T-cell (primary cell): ENCODE measurements at regions not wholly inside any gene's neighbourhood (a gene's known extent, or its start where the extent isn't known, plus 50 kb on each side); places are given as distances from the start of the nearest gene placed in this dataset.

Experiments
- ATAC-seq, 4 experiments: fragments of 200-7000 bp in 3 of 4; fragments of 150-1000 bp in 1 of 4; cut with Tn5 transposase; replicated peaks in 1 of 4; 1 replicate in 3 of 4; 2 replicates in 1 of 4; pipeline ENCODE4 v1.10.0; 2021; ENCODE audit warnings: moderate library complexity in 3 of 4, mild to moderate bottlenecking in 2 of 4, moderate number of reproducible peaks in 1 of 4
- CTCF ChIA-PET, 2 donors: fragments of 300-600 bp; sonication (Branson Sonifier 250); formaldehyde crosslinking; loops; one replicate each; lab custom pipeline; 2022; ENCODE audit warnings: antibody characterized with exemption in 2 of 2; lab: Charles Lee
- POLR2A ChIA-PET, 2 donors: fragments of 300-600 bp; sonication (Branson Sonifier 250); formaldehyde crosslinking; loops; one replicate each; lab custom pipeline; 2022; ENCODE audit warnings: antibody characterized with exemption in 2 of 2; lab: Charles Lee
- DNase-seq, 35 experiments: peaks; one replicate each; pipeline versions ENCODE4 v3.0.0 to v3.0.0-alpha.2; 2013 to 2023
- H3K27ac ChIP-seq: one replicate; pipeline ENCODE4 v1.5.1; 2013; ENCODE audit warnings: low read length
- H3K27me3 ChIP-seq, 2 experiments: replicated peaks in 1 of 2; 1 replicate in 1 of 2; 2 replicates in 1 of 2; pipeline versions ENCODE4 v1.6.1 to v1.7.0; 2013; ENCODE audit warnings: low read length in 1 of 2, mixed read lengths in 1 of 2; ENCODE audit not compliant: control insufficient read depth in 2 of 2, insufficient read depth in 2 of 2; ENCODE audit errors: extremely low read depth in 1 of 2
- H3K36me3 ChIP-seq, 2 donors: 1 replicate in 1 of 2; 2 replicates in 1 of 2; pipeline versions ENCODE4 v1.6.1 to v1.7.0; 2013; ENCODE audit warnings: low read length in 1 of 2; ENCODE audit not compliant: control insufficient read depth in 2 of 2, insufficient read depth in 1 of 2; ENCODE audit errors: extremely low read depth in 1 of 2
- H3K4me1 ChIP-seq, 2 experiments: 1 replicate in 1 of 2; 2 replicates in 1 of 2; pipeline versions ENCODE4 v1.6.1 to v1.7.0; 2013; ENCODE audit warnings: low read length in 2 of 2, mixed read lengths in 1 of 2; ENCODE audit not compliant: insufficient read depth in 2 of 2, control insufficient read depth in 1 of 2; ENCODE audit errors: extremely low read depth in 1 of 2
- H3K4me3 ChIP-seq, 2 donors: 1 replicate in 1 of 2; 2 replicates in 1 of 2; pipeline versions ENCODE4 v1.5.1 to v1.7.0; 2013; ENCODE audit warnings: mild to moderate bottlenecking in 2 of 2, low read length in 1 of 2, moderate library complexity in 1 of 2; ENCODE audit not compliant: control insufficient read depth in 1 of 2; ENCODE audit errors: extremely low read depth in 1 of 2
- H3K9me3 ChIP-seq: 2 replicates; pipeline ENCODE4 v1.7.0; 2013
- H3K27ac Mint-ChIP-seq, 2 donors: one replicate each; pipeline ENCODE4 v1.8.0; 2020 to 2021; ENCODE audit warnings: mild to moderate bottlenecking in 2 of 2, mixed read lengths in 2 of 2
- H3K27me3 Mint-ChIP-seq, 2 donors: one replicate each; pipeline ENCODE4 v1.8.0; 2021 to 2022; ENCODE audit warnings: mixed read lengths in 2 of 2
- H3K36me3 Mint-ChIP-seq: one replicate; pipeline ENCODE4 v1.8.0; 2021; ENCODE audit warnings: mixed read lengths
- H3K4me1 Mint-ChIP-seq, 3 donors: one replicate each; pipeline ENCODE4 v1.8.0; 2020 to 2022; ENCODE audit warnings: mixed read lengths in 3 of 3, mild to moderate bottlenecking in 1 of 3
- H3K4me3 Mint-ChIP-seq, 3 donors: one replicate each; pipeline ENCODE4 v1.8.0; 2020 to 2022; ENCODE audit warnings: mild to moderate bottlenecking in 3 of 3, mixed read lengths in 3 of 3, moderate library complexity in 3 of 3
- H3K9me3 Mint-ChIP-seq, 3 donors: one replicate each; pipeline ENCODE4 v1.8.0; 2020 to 2022; ENCODE audit warnings: mixed read lengths in 3 of 3
- WGBS: methylation state at CpG from one replicate; pipeline ENCODE4 v1.1.5; 2013; ENCODE audit warnings: missing lambda C conversion rate; ENCODE audit not compliant: insufficient coverage; 5-methylcytosine and 5-hydroxymethylcytosine counted together

DNA sequence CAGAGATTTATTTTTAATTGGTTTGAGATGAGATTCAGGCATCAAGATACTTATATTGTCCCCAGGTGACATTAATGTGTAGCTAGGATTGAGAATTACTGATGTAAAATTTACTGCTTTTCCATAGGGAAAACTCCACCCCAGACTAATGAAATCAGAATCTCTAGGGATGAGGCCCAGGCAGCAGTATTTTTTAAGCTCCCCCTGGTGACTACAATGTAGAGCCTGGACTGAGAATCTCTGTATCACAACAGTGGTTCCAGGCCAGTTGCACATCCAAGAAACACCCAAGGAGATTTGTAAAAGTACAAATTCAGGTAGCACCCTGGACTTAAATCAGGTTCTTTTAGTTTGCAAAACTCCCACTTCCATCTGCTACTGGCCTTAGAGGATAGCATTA is 185.7 kb downstream of the MARCHF11 start:
- Mint-ChIP-seq H3K4me1 (no peaks in the 10 kb centered on the region), H3K27ac (no peak overlapping the region), H3K27me3 (no peaks in the 10 kb centered on the region), H3K36me3 (no peaks in the 10 kb centered on the region), H3K4me3 (no peak overlapping the region), H3K9me3 (peaks cover 26 to 41% (median 27%) of the 10 kb centered on the region in 3 donors)
- no peak overlapping the region for H3K4me3 ChIP-seq
- no peak overlapping the region for H3K27ac ChIP-seq
- POLR2A ChIA-PET, result no interaction called here
- no peaks in the 10 kb centered on the region for H3K4me1 ChIP-seq
- no peaks in the 10 kb centered on the region for H3K36me3 ChIP-seq
- H3K27me3 ChIP-seq, result no peaks in the 10 kb centered on the region
- DNase-seq (no peak), ATAC-seq (no peak)
- H3K9me3 ChIP-seq, result no peaks in the 10 kb centered on the region
- CTCF ChIA-PET, result no interaction called here

- ATAC-seq (no peak), DNase-seq (no peak)
- ChIA-PET POLR2A (no interaction called here), CTCF (no interaction called here)
- Histone ChIP-seq H3K27ac (no peak overlapping the region), H3K9me3 (no peaks in the 10 kb centered on the region), H3K4me3 (no peak overlapping the region), H3K27me3 (no peaks in the 10 kb centered on the region), H3K36me3 (no peaks in the 10 kb centered on the region), H3K4me1 (no peaks in the 10 kb centered on the region)
- Mint-ChIP-seq H3K4me3 (no peak overlapping the region), H3K4me1 (no peaks in the 10 kb centered on the region), H3K9me3 (peaks cover 24 to 42% (median 27%) of the 10 kb centered on the region in 3 donors), H3K27ac (no peak overlapping the region), H3K36me3 (no peaks in the 10 kb centered on the region), H3K27me3 (no peaks in the 10 kb centered on the region)
- no CpG with 5 or more reads among the region's 2 CpGs for WGBS
Observed at GRCh38 chr5:15993334-15993733, 186.3 kb downstream of the MARCHF11 start.

DNA sequence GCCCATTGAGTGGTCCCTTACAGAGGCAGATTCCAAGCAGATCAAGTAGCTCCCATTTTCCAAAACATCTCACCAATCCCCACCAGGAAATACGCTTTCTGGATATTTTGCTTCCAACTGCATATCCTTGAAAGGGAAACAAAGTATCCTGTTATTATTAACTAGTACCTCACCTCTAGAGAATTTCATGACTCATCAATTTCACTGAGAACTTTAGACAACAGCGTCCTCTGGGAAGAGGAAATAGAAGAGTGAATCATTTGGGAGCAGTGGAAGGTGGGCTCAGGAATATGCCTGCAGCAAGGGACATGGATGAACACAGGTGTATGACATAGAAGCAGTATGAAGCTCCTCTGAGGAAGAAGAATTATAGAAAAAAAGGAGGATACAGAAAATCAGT is 186.7 kb downstream of the MARCHF11 start:
- ChIA-PET POLR2A (no interaction called here), CTCF (no interaction called here)
- no peaks in the 10 kb centered on the region for H3K27me3 ChIP-seq
- Mint-ChIP-seq H3K9me3 (peaks cover 27 to 42% (median 28%) of the 10 kb centered on the region in 3 donors), H3K36me3 (no peaks in the 10 kb centered on the region), H3K27ac (no peak overlapping the region), H3K4me3 (no peak overlapping the region), H3K4me1 (no peaks in the 10 kb centered on the region), H3K27me3 (no peaks in the 10 kb centered on the region)
- H3K36me3 ChIP-seq, result no peaks in the 10 kb centered on the region
- H3K27ac ChIP-seq, result no peak overlapping the region
- no peak for ATAC-seq
- no peaks in the 10 kb centered on the region for H3K9me3 ChIP-seq
- H3K4me3 ChIP-seq, result no peak overlapping the region
- DNase-seq, result no peak
- no peaks in the 10 kb centered on the region for H3K4me1 ChIP-seq
- no CpG with 5 or more reads among the region's 2 CpGs for WGBS

GRCh38 chr5:15991586-15991985 is 188.0 kb downstream of the MARCHF11 start:
- Mint-ChIP-seq H3K9me3 (peaks cover 27 to 42% (median 35%) of the 10 kb centered on the region in 3 donors), H3K27ac (no peak overlapping the region), H3K4me1 (no peaks in the 10 kb centered on the region), H3K27me3 (no peaks in the 10 kb centered on the region), H3K4me3 (no peak overlapping the region), H3K36me3 (no peaks in the 10 kb centered on the region)
- ChIA-PET CTCF (no interaction called here), POLR2A (interaction anchor here in 1 of 2 donors (0.6 kb wide), 1 partner anchor 124 kb away, joined by 4 read pairs; no protein-coding TSS in a partner anchor)
- Histone ChIP-seq H3K36me3 (no peaks in the 10 kb centered on the region), H3K27me3 (no peaks in the 10 kb centered on the region), H3K4me3 (no peak overlapping the region), H3K27ac (no peak overlapping the region), H3K9me3 (no peaks in the 10 kb centered on the region), H3K4me1 (no peaks in the 10 kb centered on the region)
- no peak for DNase-seq
- no peak for ATAC-seq
